ENCODE measurements at regions not wholly inside any gene's neighbourhood (a gene's known extent, or its start where the extent isn't known, plus 50 kb on each side); places are given as distances from the start of the nearest gene placed in this dataset.

GRCh38 chr10:88184543-88185297 lies 321.3 kb downstream of the PTEN start:
- Mint-ChIP-seq H3K27me3 (no peaks in the 10 kb centered on the region), H3K9me3 (peaks cover 7% of the 10 kb centered on the region)
- CTCF ChIA-PET = no interaction called here

GRCh38 chr10:88185830-88186229 lies 322.4 kb downstream of the PTEN start:
- H3K9me3 Mint-ChIP-seq = peaks cover 6% of the 10 kb centered on the region
- CTCF ChIA-PET = no interaction called here
- H3K4me3 Mint-ChIP-seq = no peak overlapping the region
- no peaks in the 10 kb centered on the region for H3K4me1 Mint-ChIP-seq
- POLR2A ChIA-PET = no interaction called here
- no peaks in the 10 kb centered on the region for H3K36me3 Mint-ChIP-seq (ENCODE audit: low read depth)
- H3K27me3 Mint-ChIP-seq = no peaks in the 10 kb centered on the region
- H3K27ac Mint-ChIP-seq = no peak overlapping the region
- DNase-seq = no peak

More at GRCh38 chr10:88184543-88185297, 321.3 kb downstream of the PTEN start:
- no peak overlapping the region for H3K4me3 Mint-ChIP-seq
- POLR2A ChIA-PET = no interaction called here
- no peak overlapping the region for H3K27ac Mint-ChIP-seq
- no peak for DNase-seq
- no peaks in the 10 kb centered on the region for H3K4me1 Mint-ChIP-seq
- no peaks in the 10 kb centered on the region for H3K36me3 Mint-ChIP-seq (ENCODE audit: low read depth)

- Mint-ChIP-seq H3K27ac (no peak overlapping the region), H3K4me3 (no peak overlapping the region), H3K36me3 (ENCODE audit: low read depth) (no peaks in the 10 kb centered on the region), H3K4me1 (no peaks in the 10 kb centered on the region), H3K9me3 (peaks cover 6% of the 10 kb centered on the region), H3K27me3 (no peaks in the 10 kb centered on the region)
- no peak for DNase-seq
- CTCF ChIA-PET = no interaction called here
- POLR2A ChIA-PET = no interaction called here
These were observed 322.9 kb downstream of the PTEN start for GRCh38 chr10:88186335-88186734.

- Mint-ChIP-seq H3K27ac (no peak overlapping the region), H3K4me1 (no peaks in the 10 kb centered on the region), H3K27me3 (no peaks in the 10 kb centered on the region), H3K4me3 (no peak overlapping the region), H3K36me3 (ENCODE audit: low read depth) (no peaks in the 10 kb centered on the region), H3K9me3 (peaks cover 6% of the 10 kb centered on the region)
- POLR2A ChIA-PET = interaction anchor here (1.8 kb wide), 1 partner anchor 24 kb away, joined by 4 read pairs; no protein-coding TSS in a partner anchor
- DNase-seq = no peak
- CTCF ChIA-PET = no interaction called here
These were observed 324.0 kb downstream of the PTEN start for GRCh38 chr10:88187472-88187871.

- Mint-ChIP-seq H3K9me3 (peaks cover 2% of the 10 kb centered on the region), H3K36me3 (ENCODE audit: low read depth) (peaks cover 2% of the 10 kb centered on the region), H3K4me3 (no peak overlapping the region), H3K27me3 (no peaks in the 10 kb centered on the region), H3K27ac (no peak overlapping the region), H3K4me1 (peaks cover 16% of the 10 kb centered on the region)
- CTCF ChIA-PET = no interaction called here
- DNase-seq = no peak
- POLR2A ChIA-PET = no interaction called here
These were observed 326.7 kb downstream of the PTEN start for GRCh38 chr10:88190123-88190522.

GRCh38 chr10:88190540-88191235 lies 327.3 kb downstream of the PTEN start:
- H3K4me1 Mint-ChIP-seq = peaks cover 16% of the 10 kb centered on the region
- no peaks in the 10 kb centered on the region for H3K27me3 Mint-ChIP-seq
- peaks cover 2% of the 10 kb centered on the region for H3K36me3 Mint-ChIP-seq (ENCODE audit: low read depth)
- no peak overlapping the region for H3K27ac Mint-ChIP-seq
- H3K9me3 Mint-ChIP-seq = peaks cover 2% of the 10 kb centered on the region
- POLR2A ChIA-PET = no interaction called here
- H3K4me3 Mint-ChIP-seq = no peak overlapping the region
- DNase-seq = no peak
- CTCF ChIA-PET = no interaction called here

- Mint-ChIP-seq H3K27me3 (no peaks in the 10 kb centered on the region), H3K36me3 (ENCODE audit: low read depth) (peaks cover 2% of the 10 kb centered on the region), H3K4me3 (no peak overlapping the region), H3K9me3 (peaks cover 4% of the 10 kb centered on the region), H3K4me1 (peaks cover 16% of the 10 kb centered on the region), H3K27ac (no peak overlapping the region)
- CTCF ChIA-PET = no interaction called here
- DNase-seq = no peak
- POLR2A ChIA-PET = no interaction called here
These were observed 329.6 kb downstream of the PTEN start for GRCh38 chr10:88193018-88193417.

- Mint-ChIP-seq H3K36me3 (ENCODE audit: low read depth) (peaks cover 2% of the 10 kb centered on the region), H3K9me3 (peaks cover 8% of the 10 kb centered on the region), H3K27ac (peak overlapping the region; percentile 76), H3K27me3 (no peaks in the 10 kb centered on the region), H3K4me3 (peak overlapping the region; percentile 45), H3K4me1 (peaks cover 16% of the 10 kb centered on the region)
- CTCF ChIA-PET = interaction anchor here (0.8 kb wide), 1 partner anchor 328 kb away, joined by 3 read pairs; no protein-coding TSS in a partner anchor
- peak; percentile 45 for DNase-seq
- POLR2A ChIA-PET = no interaction called here
These were observed 330.8 kb downstream of the PTEN start for GRCh38 chr10:88194041-88194887.

- H3K27ac Mint-ChIP-seq = no peak overlapping the region
These were observed 331.5 kb downstream of the PTEN start for GRCh38 chr10:88194961-88195367.

GRCh38 chr10:88195841-88196240 lies 332.4 kb downstream of the PTEN start:
- H3K36me3 Mint-ChIP-seq (ENCODE audit: low read depth) = peaks cover 2% of the 10 kb centered on the region
- peaks cover 16% of the 10 kb centered on the region for H3K4me1 Mint-ChIP-seq
- POLR2A ChIA-PET = interaction anchor here (1.2 kb wide), 1 partner anchor 193 kb away, joined by 3 read pairs; no protein-coding TSS in a partner anchor
- DNase-seq = no peak
- no peak overlapping the region for H3K4me3 Mint-ChIP-seq
- no peaks in the 10 kb centered on the region for H3K27me3 Mint-ChIP-seq
- no peak overlapping the region for H3K27ac Mint-ChIP-seq
- peaks cover 8% of the 10 kb centered on the region for H3K9me3 Mint-ChIP-seq
- CTCF ChIA-PET = no interaction called here

More at GRCh38 chr10:88194961-88195367, 331.5 kb downstream of the PTEN start:
- Mint-ChIP-seq H3K9me3 (peaks cover 8% of the 10 kb centered on the region), H3K4me3 (no peak overlapping the region), H3K36me3 (ENCODE audit: low read depth) (peaks cover 2% of the 10 kb centered on the region), H3K4me1 (peaks cover 16% of the 10 kb centered on the region), H3K27me3 (no peaks in the 10 kb centered on the region)
- CTCF ChIA-PET = no interaction called here
- POLR2A ChIA-PET = interaction anchor here (1.2 kb wide), 1 partner anchor 194 kb away, joined by 3 read pairs; no protein-coding TSS in a partner anchor
- DNase-seq = no peak

- Mint-ChIP-seq H3K36me3 (ENCODE audit: low read depth) (peaks cover 2% of the 10 kb centered on the region), H3K9me3 (peaks cover 8% of the 10 kb centered on the region), H3K27ac (no peak overlapping the region), H3K4me3 (no peak overlapping the region), H3K27me3 (no peaks in the 10 kb centered on the region), H3K4me1 (peaks cover 16% of the 10 kb centered on the region)
- ChIA-PET POLR2A (interaction anchor here (1.2 kb wide), 1 partner anchor 193 kb away, joined by 3 read pairs; no protein-coding TSS in a partner anchor), CTCF (interaction anchor here (1.1 kb wide), 1 partner anchor 20 kb away, joined by 4 read pairs; no protein-coding TSS in a partner anchor)
- DNase-seq = no peak
These were observed 332.9 kb downstream of the PTEN start for GRCh38 chr10:88196291-88196690.

- POLR2A ChIA-PET = no interaction called here
- H3K4me3 Mint-ChIP-seq = no peak overlapping the region
- no peak overlapping the region for H3K27ac Mint-ChIP-seq
- H3K9me3 Mint-ChIP-seq = peaks cover 8% of the 10 kb centered on the region
- H3K4me1 Mint-ChIP-seq = peaks cover 16% of the 10 kb centered on the region
- no peaks in the 10 kb centered on the region for H3K27me3 Mint-ChIP-seq
- no peak for DNase-seq
- CTCF ChIA-PET = no interaction called here
- H3K36me3 Mint-ChIP-seq (ENCODE audit: low read depth) = peaks cover 2% of the 10 kb centered on the region
These were observed 334.6 kb downstream of the PTEN start for GRCh38 chr10:88198023-88198422.

All from activated CD4-positive, alpha-beta memory T cell treated with anti-CD3 and anti-CD28 coated beads, Interleukin-2, amount 10 ng/mL, durations not matched to agents 7 days and 5 days (primary cell).